ENCODE measurements at regions not wholly inside any gene's neighbourhood (a gene's known extent, or its start where the extent isn't known, plus 50 kb on each side); places are given as distances from the start of the nearest gene placed in this dataset.

DNA sequence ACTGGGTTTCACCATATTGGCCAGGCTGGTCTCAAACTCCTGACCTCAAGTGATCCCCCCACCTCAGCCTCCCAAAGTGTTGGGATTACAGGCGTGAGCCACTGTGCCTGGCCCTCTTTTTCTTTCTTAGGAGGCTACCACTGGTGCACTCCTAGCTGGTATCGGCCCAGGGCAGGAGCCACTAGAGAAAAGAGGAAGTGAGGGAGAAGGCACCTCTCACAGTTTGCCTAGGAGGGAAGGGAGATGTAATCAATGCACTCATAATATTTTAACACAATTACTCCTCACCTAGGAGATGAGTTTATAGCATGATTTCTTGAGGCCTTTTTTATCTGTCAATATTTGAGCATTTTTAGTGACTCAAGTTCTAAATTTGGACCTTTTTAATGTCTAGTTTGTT lies 189.0 kb upstream of the SOX4 start:
- DNase-seq (ENCODE audit: low spot score) = no peak
- TF ChIP-seq POLR2A (IDR thresholded peaks at IDR 0.05) = no peak
- no peak for TF ChIP-seq POLR2AphosphoS5 (IDR thresholded peaks at IDR 0.05)
- TF ChIP-seq, protein P1, sequence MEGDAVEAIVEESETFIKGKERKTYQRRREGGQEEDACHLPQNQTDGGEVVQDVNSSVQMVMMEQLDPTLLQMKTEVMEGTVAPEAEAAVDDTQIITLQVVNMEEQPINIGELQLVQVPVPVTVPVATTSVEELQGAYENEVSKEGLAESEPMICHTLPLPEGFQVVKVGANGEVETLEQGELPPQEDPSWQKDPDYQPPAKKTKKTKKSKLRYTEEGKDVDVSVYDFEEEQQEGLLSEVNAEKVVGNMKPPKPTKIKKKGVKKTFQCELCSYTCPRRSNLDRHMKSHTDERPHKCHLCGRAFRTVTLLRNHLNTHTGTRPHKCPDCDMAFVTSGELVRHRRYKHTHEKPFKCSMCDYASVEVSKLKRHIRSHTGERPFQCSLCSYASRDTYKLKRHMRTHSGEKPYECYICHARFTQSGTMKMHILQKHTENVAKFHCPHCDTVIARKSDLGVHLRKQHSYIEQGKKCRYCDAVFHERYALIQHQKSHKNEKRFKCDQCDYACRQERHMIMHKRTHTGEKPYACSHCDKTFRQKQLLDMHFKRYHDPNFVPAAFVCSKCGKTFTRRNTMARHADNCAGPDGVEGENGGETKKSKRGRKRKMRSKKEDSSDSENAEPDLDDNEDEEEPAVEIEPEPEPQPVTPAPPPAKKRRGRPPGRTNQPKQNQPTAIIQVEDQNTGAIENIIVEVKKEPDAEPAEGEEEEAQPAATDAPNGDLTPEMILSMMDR (IDR thresholded peaks at IDR 0.05) = no peak
- 84% methylated on average over 2 of the region's 2 CpGs for WGBS
- Histone ChIP-seq H3K27me3 (replicated peaks; ENCODE audit: insufficient read depth) (no peaks in the 10 kb centered on the region), H3K9me3 (no peaks in the 10 kb centered on the region), H3K4me1 (replicated peaks) (no peaks in the 10 kb centered on the region), H3K27ac (no peak overlapping the region), H3K36me3 (no peaks in the 10 kb centered on the region), H3K4me3 (no peak overlapping the region)
- intact Hi-C loops (cut with DNase I) = no loop called here

DNA sequence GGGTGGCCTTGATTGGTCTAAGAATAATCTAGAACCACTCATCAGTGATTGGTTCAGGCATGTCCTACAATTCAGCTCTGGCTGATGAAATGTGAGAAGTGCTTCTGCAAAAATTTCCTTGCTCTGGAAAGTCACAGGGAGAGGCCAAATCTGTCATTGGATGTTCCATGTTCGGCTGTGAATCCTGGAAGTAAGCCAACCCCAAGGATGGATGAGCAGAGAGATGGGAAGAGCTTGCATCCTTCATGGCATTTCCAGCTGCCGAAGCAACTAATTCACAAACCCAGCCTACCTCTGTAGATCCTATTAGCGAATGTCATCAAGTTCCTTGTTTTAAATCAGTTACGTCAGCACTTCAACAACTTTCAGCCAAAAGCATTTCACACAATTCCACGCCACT lies 187.2 kb upstream of the SOX4 start:
- DNase-seq (ENCODE audit: low spot score) = no peak
- 81% methylated on average over 5 of the region's 5 CpGs for WGBS
- TF ChIP-seq, protein P1 (IDR thresholded peaks at IDR 0.05) = no peak
- TF ChIP-seq POLR2A (IDR thresholded peaks at IDR 0.05) (no peak), POLR2AphosphoS5 (IDR thresholded peaks at IDR 0.05) (no peak)
- Histone ChIP-seq H3K27me3 (replicated peaks; ENCODE audit: insufficient read depth) (no peaks in the 10 kb centered on the region), H3K27ac (no peak overlapping the region), H3K4me1 (replicated peaks) (no peaks in the 10 kb centered on the region), H3K9me3 (no peaks in the 10 kb centered on the region), H3K4me3 (no peak overlapping the region), H3K36me3 (no peaks in the 10 kb centered on the region)
- intact Hi-C loops (cut with DNase I) = no loop called here

DNA sequence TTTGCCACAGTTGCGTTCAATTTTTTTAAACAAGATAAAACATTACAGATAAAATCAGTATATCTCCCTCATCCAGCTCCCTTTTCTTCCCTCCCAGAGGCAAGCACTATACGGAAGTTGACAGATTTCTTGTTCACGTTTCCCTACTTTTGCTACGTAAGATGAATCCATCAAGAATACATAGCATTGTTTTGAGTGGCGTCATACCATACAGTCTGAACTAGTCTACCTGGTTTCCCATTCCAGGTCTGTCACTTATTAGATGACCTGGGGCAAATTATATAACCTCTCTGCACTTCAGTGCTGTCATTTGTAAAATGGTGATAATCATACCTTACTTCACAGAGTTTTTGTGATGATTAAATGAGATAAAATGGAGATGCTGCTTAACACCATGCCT lies 184.3 kb upstream of the SOX4 start:
- intact Hi-C loops (cut with DNase I) = no loop called here
- Histone ChIP-seq H3K4me1 (replicated peaks) (no peaks in the 10 kb centered on the region), H3K27ac (no peak overlapping the region), H3K9me3 (no peaks in the 10 kb centered on the region), H3K4me3 (no peak overlapping the region), H3K36me3 (no peaks in the 10 kb centered on the region), H3K27me3 (replicated peaks; ENCODE audit: insufficient read depth) (no peaks in the 10 kb centered on the region)
- 95% methylated on average over 5 of the region's 5 CpGs for WGBS
- TF ChIP-seq POLR2AphosphoS5 (IDR thresholded peaks at IDR 0.05) (no peak), POLR2A (IDR thresholded peaks at IDR 0.05) (no peak)
- TF ChIP-seq, protein P1 (IDR thresholded peaks at IDR 0.05) = no peak
- DNase-seq (ENCODE audit: low spot score) = no peak

DNA sequence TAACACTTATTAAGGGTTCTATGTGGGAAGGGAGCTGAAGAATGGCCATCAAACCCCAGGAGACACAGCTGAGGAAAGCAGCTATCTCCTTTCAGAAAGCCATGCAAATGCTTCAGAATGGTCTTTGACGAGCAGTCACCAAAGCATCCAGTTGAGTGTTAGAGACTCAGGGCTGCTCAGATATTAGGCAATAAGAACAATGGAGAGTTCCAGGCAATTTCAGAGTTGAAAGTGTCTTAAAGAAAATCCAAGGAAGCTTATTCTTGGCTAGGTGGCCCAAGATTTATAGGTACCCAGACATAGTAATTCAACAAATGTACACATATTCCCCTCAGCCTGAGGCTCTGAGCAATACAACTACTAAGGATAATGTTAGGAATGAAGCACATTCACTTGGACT lies 180.1 kb upstream of the SOX4 start:
- Histone ChIP-seq H3K4me1 (replicated peaks) (no peaks in the 10 kb centered on the region), H3K36me3 (no peaks in the 10 kb centered on the region), H3K27ac (no peak overlapping the region), H3K4me3 (no peak overlapping the region), H3K9me3 (no peaks in the 10 kb centered on the region), H3K27me3 (replicated peaks; ENCODE audit: insufficient read depth) (no peaks in the 10 kb centered on the region)
- 100% methylated on average over 1 of the region's 1 CpG for WGBS
- TF ChIP-seq, protein P1 (IDR thresholded peaks at IDR 0.05) = no peak
- TF ChIP-seq POLR2A (IDR thresholded peaks at IDR 0.05) (no peak), POLR2AphosphoS5 (IDR thresholded peaks at IDR 0.05) (no peak)
- no peak for DNase-seq (ENCODE audit: low spot score)
- intact Hi-C loops (cut with DNase I) = no loop called here

DNA sequence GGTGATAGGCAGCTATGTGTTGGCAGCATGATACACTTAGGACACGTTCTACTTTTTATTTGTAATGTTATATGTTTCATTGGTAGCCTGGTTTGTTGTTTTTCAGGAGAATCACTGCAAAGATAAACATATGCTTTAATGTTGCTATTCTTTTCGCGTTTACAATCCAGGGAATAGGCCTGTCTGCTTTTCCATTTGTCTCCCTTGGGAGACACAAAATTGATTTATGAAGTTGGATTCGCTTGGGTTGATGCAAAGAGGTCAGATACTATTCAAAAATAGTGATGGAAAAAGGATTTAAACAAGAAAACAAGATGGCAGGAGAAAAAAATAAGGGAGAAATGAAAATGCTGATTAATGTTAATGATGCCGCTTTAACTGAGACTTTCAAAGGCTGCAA lies 179.5 kb upstream of the SOX4 start:
- Histone ChIP-seq H3K4me1 (replicated peaks) (no peaks in the 10 kb centered on the region), H3K27ac (no peak overlapping the region), H3K9me3 (no peaks in the 10 kb centered on the region), H3K36me3 (no peaks in the 10 kb centered on the region), H3K27me3 (replicated peaks; ENCODE audit: insufficient read depth) (no peaks in the 10 kb centered on the region), H3K4me3 (no peak overlapping the region)
- no peak for DNase-seq (ENCODE audit: low spot score)
- WGBS = 64% methylated on average over 5 of the region's 5 CpGs
- intact Hi-C loops (cut with DNase I) = no loop called here
- no peak for TF ChIP-seq POLR2AphosphoS5 (IDR thresholded peaks at IDR 0.05)
- no peak for TF ChIP-seq POLR2A (IDR thresholded peaks at IDR 0.05)
